ENCODE measurements at regions not wholly inside any gene's neighbourhood (a gene's known extent, or its start where the extent isn't known, plus 50 kb on each side); places are given as distances from the start of the nearest gene placed in this dataset.
"Not testable (repeated sequence)": the region's sequence is repeated elsewhere in the genome, so short reads cannot be mapped to it uniquely, and the experiment has no call there.

- DNase-seq: no peak
These were observed 81.8 kb upstream of the AGAP1 start for GRCh38 chr2:235411905-235412485.

GRCh38 chr2:235413064-235413463 is 80.8 kb upstream of the AGAP1 start:
- no peak for DNase-seq

- no peak for DNase-seq
These were observed 79.4 kb upstream of the AGAP1 start for GRCh38 chr2:235414422-235414821.

GRCh38 chr2:235416858-235417499 is 76.9 kb upstream of the AGAP1 start:
- DNase-seq: no peak

GRCh38 chr2:235418918-235419317 is 74.9 kb upstream of the AGAP1 start:
- no peak for DNase-seq

- DNase-seq: no peak
These were observed 73.8 kb upstream of the AGAP1 start for GRCh38 chr2:235419996-235420395.

- DNase-seq: no peak
These were observed 72.2 kb upstream of the AGAP1 start for GRCh38 chr2:235421618-235422017.

- no peak for DNase-seq
These were observed 63.3 kb upstream of the AGAP1 start for GRCh38 chr2:235430366-235431083.

GRCh38 chr2:235432741-235433520 is 60.9 kb upstream of the AGAP1 start:
- DNase-seq: no peak

- DNase-seq: no peak
These were observed 60.0 kb upstream of the AGAP1 start for GRCh38 chr2:235433860-235434259.

GRCh38 chr2:235439959-235440662 is 53.7 kb upstream of the AGAP1 start:
- DNase-seq: no peak

GRCh38 chr2:235443580-235443979 is 50.3 kb upstream of the AGAP1 start:
- DNase-seq: not testable (repeated sequence)

All from suppressor macrophage treated with lipopolysaccharide for 4 hours (primary cell).